ENCODE measurements at regions not wholly inside any gene's neighbourhood (a gene's known extent, or its start where the extent isn't known, plus 50 kb on each side); places are given as distances from the start of the nearest gene placed in this dataset.

DNA sequence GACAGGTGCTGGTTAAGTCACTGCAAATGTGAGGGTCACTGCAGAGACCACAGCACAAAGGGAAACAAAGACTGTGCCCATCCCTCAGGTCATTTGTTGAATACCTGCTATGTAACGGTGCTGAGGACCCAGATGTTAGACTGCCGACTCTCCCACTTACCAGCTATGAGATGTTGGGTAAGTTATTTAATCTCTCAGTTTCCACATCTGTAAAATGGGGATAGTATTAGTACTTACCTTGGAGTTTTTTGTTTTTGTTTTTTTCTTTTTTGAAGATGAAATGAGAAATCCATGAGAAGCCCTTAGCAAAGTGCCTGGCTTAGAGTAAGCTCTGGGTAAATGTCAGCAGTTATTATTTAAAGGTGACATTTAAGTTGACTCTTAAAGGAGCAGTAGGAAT is 50.5 kb upstream of the PMFBP1 start:
- Mint-ChIP-seq H3K27ac (ENCODE audit: unreplicated experiment) (no peak overlapping the region), H3K36me3 (ENCODE audit: insufficient read depth, unreplicated experiment) (no peaks in the 10 kb centered on the region), H3K4me3 (ENCODE audit: unreplicated experiment) (no peak overlapping the region), H3K27me3 (ENCODE audit: insufficient read depth, unreplicated experiment) (no peaks in the 10 kb centered on the region), H3K4me1 (ENCODE audit: low read depth, unreplicated experiment) (peaks cover 10% of the 10 kb centered on the region), H3K9me3 (ENCODE audit: unreplicated experiment) (no peaks in the 10 kb centered on the region)
- Histone ChIP-seq H3K9me3 (no peaks in the 10 kb centered on the region), H3K4me3 (ENCODE audit: low read depth, low read length) (no peak overlapping the region), H3K4me1 (peaks cover 17% of the 10 kb centered on the region), H3K27me3 (replicated peaks; ENCODE audit: control insufficient read depth, insufficient read depth, low read length) (no peaks in the 10 kb centered on the region), H3K36me3 (ENCODE audit: control insufficient read depth, insufficient read depth, low read length) (no peaks in the 10 kb centered on the region)
- ChIA-PET CTCF (no interaction called here), POLR2A (no interaction called here)
- intact Hi-C loops (cut with micrococcal nuclease; ENCODE audit: unreplicated experiment) = no loop called here
- DNase-seq = no peak
- BruUV-seq (replicated peaks) = no TSS peak
- TF ChIP-seq CTCF (IDR thresholded peaks at IDR 0.05; ENCODE audit: insufficient read depth in 1 of 2, low read depth in 1 of 2, low read length in 1 of 2, severe bottlenecking in 1 of 2, unreplicated experiment in 1 of 2) = no peak
